IMR-90 (cell line): ENCODE measurements at regions not wholly inside any gene's neighbourhood (a gene's known extent, or its start where the extent isn't known, plus 50 kb on each side); places are given as distances from the start of the nearest gene placed in this dataset.

Experiments
- BHLHE40 ChIP-seq: fragments of 150-350 bp; IDR thresholded peaks from 2 replicates; pipeline ENCODE4 v1.6.1; 2016; ENCODE audit warnings: mild to moderate bottlenecking, low read depth, low read length
- CHD1 ChIP-seq: IDR thresholded peaks from 2 replicates; pipeline ENCODE4 v1.6.1; 2012; ENCODE audit warnings: low read depth, low read length, improper control_type of control experiment
- CTCF ChIP-seq: conservative IDR thresholded peaks from 2 replicates; pipeline ENCODE4 v1.5.1; 2012; ENCODE audit warnings: mild to moderate bottlenecking, low read depth, low read length, improper control_type of control experiment
- ELK1 ChIP-seq: fragments of 150-350 bp; IDR thresholded peaks from 2 replicates; pipeline ENCODE4 v1.6.1; 2016; ENCODE audit warnings: low read depth, mild to moderate bottlenecking, low read length, moderate library complexity, borderline replicate concordance
- MAFK ChIP-seq: IDR thresholded peaks from 2 replicates; pipeline ENCODE4 v1.6.1; 2012; ENCODE audit warnings: low read depth, low read length, improper control_type of control experiment
- MAZ ChIP-seq: IDR thresholded peaks from 2 replicates; pipeline ENCODE4 v1.6.1; 2012; ENCODE audit warnings: low read depth, mild to moderate bottlenecking, low read length, improper control_type of control experiment, moderate library complexity, borderline replicate concordance
- MXI1 ChIP-seq: IDR thresholded peaks from 2 replicates; pipeline ENCODE4 v1.6.1; 2012; ENCODE audit warnings: low read depth, mild to moderate bottlenecking, low read length, moderate library complexity, borderline replicate concordance
- NFE2L2 ChIP-seq: fragments of 150-350 bp; IDR thresholded peaks from 2 replicates; pipeline ENCODE4 v1.6.1; 2016; ENCODE audit warnings: low read depth, mild to moderate bottlenecking, low read length
- POLR2A ChIP-seq: IDR thresholded peaks from 2 replicates; pipeline ENCODE4 v1.6.1; 2012; ENCODE audit warnings: mild to moderate bottlenecking, low read depth, low read length
- RAD21 ChIP-seq: IDR thresholded peaks from 2 replicates; pipeline ENCODE4 v1.6.1; 2012; ENCODE audit warnings: low read length, improper control_type of control experiment
- SMC3 ChIP-seq: fragments of 150-350 bp; IDR thresholded peaks from 2 replicates; pipeline ENCODE4 v1.6.1; 2016; ENCODE audit warnings: low read depth, mild to moderate bottlenecking, antibody characterized with exemption, low read length, moderate library complexity
- USF2 ChIP-seq: fragments of 150-350 bp; IDR thresholded peaks from 2 replicates; pipeline ENCODE4 v1.6.1; 2017; ENCODE audit warnings: mild to moderate bottlenecking, antibody characterized with exemption, low read length, low read depth

- TF ChIP-seq CTCF (no peak), RAD21 (no peak), POLR2A (no peak), MAZ (no peak), BHLHE40 (no peak), MXI1 (no peak), ELK1 (no peak), CHD1 (no peak), USF2 (no peak), MAFK (no peak), SMC3 (no peak), NFE2L2 (no peak)
Measured at GRCh38 chr5:21173036-21173435, 1185.0 kb upstream of the CDH18 start.
